ENCODE measurements at regions not wholly inside any gene's neighbourhood (a gene's known extent, or its start where the extent isn't known, plus 50 kb on each side); places are given as distances from the start of the nearest gene placed in this dataset.
A peak's percentile ranks its signal among the peaks of the same experiment; 100 is the strongest.

- DNase-seq (ENCODE audit: low read depth) = peak; percentile 40
These were observed 53.0 kb upstream of the CLDN14 start for GRCh38 chr21:36532769-36533467.

GRCh38 chr21:36533468-36533848, 53.5 kb upstream of the CLDN14 start:
- DNase-seq (ENCODE audit: low read depth) = no peak

GRCh38 chr21:36534656-36535055, 54.7 kb upstream of the CLDN14 start:
- DNase-seq (ENCODE audit: low read depth) = no peak

- no peak for DNase-seq (ENCODE audit: low read depth)
These were observed 55.8 kb upstream of the CLDN14 start for GRCh38 chr21:36535618-36536241.

- no peak for DNase-seq (ENCODE audit: low read depth)
These were observed 58.8 kb upstream of the CLDN14 start for GRCh38 chr21:36538761-36539160.

GRCh38 chr21:36539434-36540150, 59.7 kb upstream of the CLDN14 start:
- no peak for DNase-seq (ENCODE audit: low read depth)

GRCh38 chr21:36540700-36541099, 60.8 kb upstream of the CLDN14 start:
- DNase-seq (ENCODE audit: low read depth) = no peak

- DNase-seq (ENCODE audit: low read depth) = no peak
These were observed 61.8 kb upstream of the CLDN14 start for GRCh38 chr21:36541721-36542139.

- DNase-seq (ENCODE audit: low read depth) = no peak
These were observed 62.6 kb upstream of the CLDN14 start for GRCh38 chr21:36542312-36543101.

- DNase-seq (ENCODE audit: low read depth) = no peak
These were observed 64.0 kb upstream of the CLDN14 start for GRCh38 chr21:36543924-36544323.

- DNase-seq (ENCODE audit: low read depth) = no peak
These were observed 64.6 kb upstream of the CLDN14 start for GRCh38 chr21:36544545-36544944.

GRCh38 chr21:36545776-36546511, 66.0 kb upstream of the CLDN14 start:
- DNase-seq (ENCODE audit: low read depth) = peak; percentile 35

- DNase-seq (ENCODE audit: low read depth) = no peak
These were observed 67.5 kb upstream of the CLDN14 start for GRCh38 chr21:36547464-36547863.

- no peak for DNase-seq (ENCODE audit: low read depth)
These were observed 68.9 kb upstream of the CLDN14 start for GRCh38 chr21:36548866-36549265.

GRCh38 chr21:36549470-36549869, 69.5 kb upstream of the CLDN14 start:
- DNase-seq (ENCODE audit: low read depth) = no peak

- peak; percentile 6 for DNase-seq (ENCODE audit: low read depth)
These were observed 70.8 kb upstream of the CLDN14 start for GRCh38 chr21:36550761-36551160.

GRCh38 chr21:36551321-36551720, 71.4 kb upstream of the CLDN14 start:
- no peak for DNase-seq (ENCODE audit: low read depth)

- peak; percentile 50 for DNase-seq (ENCODE audit: low read depth)
These were observed 72.0 kb upstream of the CLDN14 start for GRCh38 chr21:36551731-36552433.

GRCh38 chr21:36552434-36552785, 72.5 kb upstream of the CLDN14 start:
- no peak for DNase-seq (ENCODE audit: low read depth)

- DNase-seq (ENCODE audit: low read depth) = no peak
These were observed 73.5 kb upstream of the CLDN14 start for GRCh38 chr21:36553406-36553805.
